Hepatocyte (in vitro differentiated cells): ENCODE measurements at regions not wholly inside any gene's neighbourhood (a gene's known extent, or its start where the extent isn't known, plus 50 kb on each side); places are given as distances from the start of the nearest gene placed in this dataset.
"Not testable (repeated sequence)": the region's sequence is repeated elsewhere in the genome, so short reads cannot be mapped to it uniquely, and the experiment has no call there.

Experiments used
- CTCF ChIP-seq: fragments of 200-600 bp; sonication (generic); IDR thresholded peaks from 2 replicates; pipeline ENCODE4 v1.5.1; 2016; ENCODE audit warnings: antibody characterized with exemption, mild to moderate bottlenecking; ENCODE audit not compliant: poor library complexity
- EZH2phosphoT487 ChIP-seq: fragments of 200-600 bp; sonication (generic); IDR thresholded peaks from one replicate; pipeline ENCODE4 v1.6.1; 2018; ENCODE audit warnings: antibody characterized with exemption, mild to moderate bottlenecking, low read depth, moderate library complexity; ENCODE audit not compliant: unreplicated experiment, severe bottlenecking

- not testable (repeated sequence) for TF ChIP-seq CTCF, EZH2phosphoT487
Observed at GRCh38 chr21:9572782-9573181, 948.6 kb upstream of the TPTE start.
